HL-60 (cell line): ENCODE measurements at regions not wholly inside any gene's neighbourhood (a gene's known extent, or its start where the extent isn't known, plus 50 kb on each side); places are given as distances from the start of the nearest gene placed in this dataset.

Source experiments
- TF ChIP-seq, protein P1 (sequence below): IDR thresholded peaks from one replicate; pipeline ENCODE4 v1.5.1; 2011; ENCODE audit warnings: low read length, control low read depth, inconsistent platforms; ENCODE audit not compliant: insufficient read depth
- TF ChIP-seq, protein P2 (sequence below): IDR thresholded peaks from 2 replicates; pipeline ENCODE4 v1.6.1; 2012; ENCODE audit warnings: low read depth; ENCODE audit not compliant: insufficient replicate concordance

DNA sequence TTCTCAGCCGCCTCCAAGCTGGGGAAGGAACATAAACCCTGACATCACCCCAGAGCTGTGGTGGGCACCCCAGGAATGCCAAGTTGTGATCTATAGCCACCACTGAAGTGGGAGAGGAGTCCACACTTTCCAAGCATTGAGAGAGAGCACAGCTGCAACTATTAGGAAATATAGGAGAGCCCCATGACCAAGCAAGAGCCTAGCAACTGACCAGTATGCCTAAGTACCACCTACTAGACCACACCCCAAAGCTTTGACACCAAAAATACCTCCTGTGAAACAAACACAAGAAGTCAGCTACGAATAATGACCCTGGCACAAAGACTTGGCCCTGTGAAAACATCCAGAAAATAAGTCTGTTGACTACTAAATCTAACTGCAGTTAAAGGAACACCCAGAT lies 804.1 kb upstream of the IGFBP3 start:
- TF ChIP-seq, protein P1, sequence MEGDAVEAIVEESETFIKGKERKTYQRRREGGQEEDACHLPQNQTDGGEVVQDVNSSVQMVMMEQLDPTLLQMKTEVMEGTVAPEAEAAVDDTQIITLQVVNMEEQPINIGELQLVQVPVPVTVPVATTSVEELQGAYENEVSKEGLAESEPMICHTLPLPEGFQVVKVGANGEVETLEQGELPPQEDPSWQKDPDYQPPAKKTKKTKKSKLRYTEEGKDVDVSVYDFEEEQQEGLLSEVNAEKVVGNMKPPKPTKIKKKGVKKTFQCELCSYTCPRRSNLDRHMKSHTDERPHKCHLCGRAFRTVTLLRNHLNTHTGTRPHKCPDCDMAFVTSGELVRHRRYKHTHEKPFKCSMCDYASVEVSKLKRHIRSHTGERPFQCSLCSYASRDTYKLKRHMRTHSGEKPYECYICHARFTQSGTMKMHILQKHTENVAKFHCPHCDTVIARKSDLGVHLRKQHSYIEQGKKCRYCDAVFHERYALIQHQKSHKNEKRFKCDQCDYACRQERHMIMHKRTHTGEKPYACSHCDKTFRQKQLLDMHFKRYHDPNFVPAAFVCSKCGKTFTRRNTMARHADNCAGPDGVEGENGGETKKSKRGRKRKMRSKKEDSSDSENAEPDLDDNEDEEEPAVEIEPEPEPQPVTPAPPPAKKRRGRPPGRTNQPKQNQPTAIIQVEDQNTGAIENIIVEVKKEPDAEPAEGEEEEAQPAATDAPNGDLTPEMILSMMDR = no peak
- TF ChIP-seq, protein P2, sequence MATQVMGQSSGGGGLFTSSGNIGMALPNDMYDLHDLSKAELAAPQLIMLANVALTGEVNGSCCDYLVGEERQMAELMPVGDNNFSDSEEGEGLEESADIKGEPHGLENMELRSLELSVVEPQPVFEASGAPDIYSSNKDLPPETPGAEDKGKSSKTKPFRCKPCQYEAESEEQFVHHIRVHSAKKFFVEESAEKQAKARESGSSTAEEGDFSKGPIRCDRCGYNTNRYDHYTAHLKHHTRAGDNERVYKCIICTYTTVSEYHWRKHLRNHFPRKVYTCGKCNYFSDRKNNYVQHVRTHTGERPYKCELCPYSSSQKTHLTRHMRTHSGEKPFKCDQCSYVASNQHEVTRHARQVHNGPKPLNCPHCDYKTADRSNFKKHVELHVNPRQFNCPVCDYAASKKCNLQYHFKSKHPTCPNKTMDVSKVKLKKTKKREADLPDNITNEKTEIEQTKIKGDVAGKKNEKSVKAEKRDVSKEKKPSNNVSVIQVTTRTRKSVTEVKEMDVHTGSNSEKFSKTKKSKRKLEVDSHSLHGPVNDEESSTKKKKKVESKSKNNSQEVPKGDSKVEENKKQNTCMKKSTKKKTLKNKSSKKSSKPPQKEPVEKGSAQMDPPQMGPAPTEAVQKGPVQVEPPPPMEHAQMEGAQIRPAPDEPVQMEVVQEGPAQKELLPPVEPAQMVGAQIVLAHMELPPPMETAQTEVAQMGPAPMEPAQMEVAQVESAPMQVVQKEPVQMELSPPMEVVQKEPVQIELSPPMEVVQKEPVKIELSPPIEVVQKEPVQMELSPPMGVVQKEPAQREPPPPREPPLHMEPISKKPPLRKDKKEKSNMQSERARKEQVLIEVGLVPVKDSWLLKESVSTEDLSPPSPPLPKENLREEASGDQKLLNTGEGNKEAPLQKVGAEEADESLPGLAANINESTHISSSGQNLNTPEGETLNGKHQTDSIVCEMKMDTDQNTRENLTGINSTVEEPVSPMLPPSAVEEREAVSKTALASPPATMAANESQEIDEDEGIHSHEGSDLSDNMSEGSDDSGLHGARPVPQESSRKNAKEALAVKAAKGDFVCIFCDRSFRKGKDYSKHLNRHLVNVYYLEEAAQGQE = no peak
